HL-60 (cell line): ENCODE measurements at regions not wholly inside any gene's neighbourhood (a gene's known extent, or its start where the extent isn't known, plus 50 kb on each side); places are given as distances from the start of the nearest gene placed in this dataset.

Source experiments
- CTCF ChIP-seq: IDR thresholded peaks from one replicate; pipeline ENCODE4 v1.5.1; 2011; ENCODE audit warnings: low read length, control low read depth, inconsistent platforms; ENCODE audit not compliant: insufficient read depth
- POLR2AphosphoS5 ChIP-seq: IDR thresholded peaks from 2 replicates; pipeline ENCODE4 v1.6.1; 2012; ENCODE audit warnings: low read depth

DNA sequence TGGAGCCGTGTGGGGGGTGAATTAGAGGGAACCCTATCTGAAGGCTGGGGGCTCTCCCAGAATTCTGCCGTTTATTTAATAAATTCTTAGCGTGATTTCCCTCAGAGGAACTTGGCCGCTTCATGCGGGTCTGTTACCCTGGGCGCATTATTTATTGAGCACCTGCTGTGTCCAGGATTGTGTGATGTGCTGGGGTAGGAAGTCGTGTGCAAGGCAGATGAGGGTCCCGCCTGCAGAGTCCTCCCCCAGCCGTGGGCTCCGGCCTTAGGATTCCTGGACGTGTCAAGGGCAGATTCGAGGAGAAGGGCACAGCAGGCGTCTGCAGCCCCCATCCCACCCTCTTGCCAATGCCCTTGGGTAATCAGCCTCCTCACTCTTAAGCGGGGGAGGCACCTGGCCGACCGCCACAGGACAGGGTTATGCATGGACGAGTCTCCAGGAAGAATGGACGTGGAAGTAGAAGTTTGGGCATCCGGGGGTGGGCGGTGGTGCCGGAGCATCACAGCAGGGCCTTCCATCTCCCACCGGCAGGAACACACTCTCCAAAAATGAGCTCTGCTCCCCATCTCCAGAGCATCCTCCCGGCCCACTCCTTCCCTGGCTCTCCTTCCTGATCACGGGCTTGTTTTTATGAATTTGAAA is 233.3 kb upstream of the C1orf174 start:
- TF ChIP-seq CTCF: no peak
- no peak for TF ChIP-seq POLR2AphosphoS5
